COR-L47 (cell line): ENCODE measurements at regions not wholly inside any gene's neighbourhood (a gene's known extent, or its start where the extent isn't known, plus 50 kb on each side); places are given as distances from the start of the nearest gene placed in this dataset.

Source experiments
- DNase-seq: peaks from one replicate; lab custom pipeline; 2025; lab: John Stamatoyannopoulos, UW

DNA sequence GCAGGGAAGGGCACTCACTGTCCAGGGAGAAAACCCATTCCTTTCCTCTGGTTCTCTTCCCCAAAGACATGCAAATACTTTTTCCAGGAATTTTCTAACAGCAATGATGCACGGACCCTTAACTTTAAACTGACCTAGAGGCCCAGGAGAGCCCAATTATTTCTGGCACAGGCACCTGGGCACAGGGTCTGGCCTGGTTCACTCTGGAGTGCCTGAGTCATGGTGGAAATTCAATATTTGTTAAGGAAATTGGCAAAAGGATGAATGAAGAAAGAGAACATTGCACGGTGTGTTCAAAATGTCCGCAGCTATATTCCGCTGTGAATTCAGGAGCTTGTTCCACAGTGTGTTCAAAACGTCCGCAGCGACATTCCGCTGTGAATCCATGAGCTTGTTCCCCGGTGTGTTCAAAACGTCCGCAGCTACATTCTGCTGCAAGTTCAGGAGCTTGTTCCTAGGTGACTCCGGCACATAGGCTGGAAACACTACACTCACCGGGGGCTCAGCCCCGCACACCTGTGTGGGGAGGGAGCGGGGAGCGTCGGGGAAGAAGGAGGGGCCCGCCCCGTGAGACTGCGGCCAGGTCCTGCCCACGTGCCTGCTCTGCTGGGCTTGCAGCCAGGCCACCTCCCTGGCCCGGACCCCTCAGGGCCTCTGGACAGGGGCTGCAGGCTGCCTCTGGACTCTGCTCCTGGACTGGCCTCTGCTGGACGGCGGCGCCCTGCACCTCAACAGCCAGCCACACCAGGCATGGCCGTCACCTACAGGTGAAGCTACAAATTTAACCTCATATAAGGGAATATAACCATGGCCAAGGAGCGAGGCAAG is 72.0 kb upstream of the FAM20C start:
- no peak for DNase-seq

DNA sequence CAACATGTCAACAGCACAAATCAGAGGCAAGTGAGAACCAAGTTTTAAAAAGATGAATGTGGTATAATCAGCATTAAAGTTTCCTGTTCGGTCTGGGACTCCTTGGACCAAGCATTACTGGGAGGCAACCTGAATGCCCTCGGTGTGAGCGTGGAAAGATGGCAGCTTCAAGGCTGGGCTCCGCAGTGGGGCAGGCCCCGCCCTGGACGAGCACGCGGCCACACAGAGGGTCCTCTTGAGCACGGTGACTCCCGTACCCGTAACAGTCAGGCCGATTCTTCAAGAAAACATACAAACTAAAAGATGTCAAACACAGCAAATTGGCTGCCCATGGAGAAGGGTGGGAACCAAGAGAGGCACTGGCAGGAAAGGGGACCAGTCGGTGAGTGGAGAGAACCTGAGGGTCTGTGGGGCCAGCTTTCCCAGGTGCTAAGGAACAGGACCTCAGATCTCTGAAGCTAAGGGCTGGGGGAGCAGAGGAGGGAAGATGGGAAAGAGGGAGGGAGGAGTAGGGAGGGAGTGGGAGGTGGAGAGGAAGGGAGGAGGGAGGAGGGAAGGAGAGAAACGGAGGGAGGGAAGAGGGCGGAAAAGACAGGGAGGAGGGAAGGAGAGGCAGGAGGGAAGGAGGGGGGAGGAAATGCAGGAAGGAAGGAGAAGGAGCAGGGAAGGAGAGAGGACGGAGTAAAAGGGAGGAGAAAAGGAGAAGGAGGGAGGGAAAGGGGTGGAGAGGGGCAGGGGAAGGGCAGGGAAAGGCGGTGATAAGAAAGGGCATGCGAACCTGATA is 71.2 kb upstream of the FAM20C start:
- no peak for DNase-seq

DNA sequence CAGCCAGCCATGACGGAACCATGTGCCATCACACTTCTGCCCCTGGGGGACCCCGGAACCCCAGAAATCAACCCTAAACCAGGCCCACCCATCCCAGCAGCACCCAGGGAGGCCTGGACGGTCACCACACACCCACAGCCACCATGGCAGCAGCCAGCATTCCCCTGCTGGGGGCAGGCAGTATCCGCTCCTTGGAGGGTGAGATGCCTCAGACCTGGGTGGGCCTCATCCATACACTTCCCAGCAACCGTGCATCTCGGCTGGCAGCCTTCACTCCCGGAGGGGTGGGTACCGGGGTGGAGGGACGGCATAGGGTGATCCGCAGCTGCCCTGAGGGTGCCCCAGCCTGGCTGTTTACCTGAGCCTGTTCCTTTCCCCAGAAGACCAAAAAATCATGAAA is 69.1 kb upstream of the FAM20C start:
- no peak for DNase-seq

DNA sequence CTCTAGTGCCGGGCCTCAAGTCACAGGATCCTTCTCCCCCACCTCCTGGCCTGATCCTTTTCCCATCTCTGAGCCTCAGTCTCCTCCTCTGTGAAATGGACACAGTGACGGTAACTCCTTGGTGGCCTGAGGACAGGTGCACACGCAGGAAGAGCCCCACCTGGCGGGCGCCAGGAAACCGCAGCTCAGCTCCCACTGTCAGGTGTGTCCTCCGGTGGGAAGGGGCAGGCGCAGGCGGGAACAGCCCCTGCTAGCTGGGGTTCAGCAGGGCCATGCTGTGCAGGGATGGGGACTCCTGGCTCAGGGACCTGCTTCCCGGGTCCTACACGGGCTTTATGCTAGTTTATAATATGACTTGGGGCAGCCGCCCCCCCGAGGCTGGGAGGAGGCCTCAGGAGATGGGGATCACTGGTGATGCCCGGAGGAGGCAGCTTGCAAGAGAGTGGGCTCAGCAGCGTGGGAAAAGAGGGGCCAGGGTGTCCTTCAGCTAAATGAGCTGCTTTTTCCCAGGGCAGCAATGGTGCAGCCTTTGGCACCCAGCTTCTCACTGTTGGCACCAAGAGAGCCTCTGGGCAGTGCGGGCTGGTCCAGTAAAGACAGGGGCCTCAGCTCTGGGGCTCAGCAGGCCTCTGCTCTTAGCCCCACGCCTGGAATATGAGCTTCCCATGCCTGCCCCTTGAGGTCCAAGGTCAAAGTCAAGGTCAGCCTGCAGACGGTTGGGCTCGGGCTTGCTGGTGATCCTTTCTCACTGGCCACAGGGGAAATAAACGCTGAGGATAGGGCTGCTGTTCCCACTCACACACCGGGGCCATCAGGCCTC is 68.0 kb upstream of the FAM20C start:
- DNase-seq = no peak

DNA sequence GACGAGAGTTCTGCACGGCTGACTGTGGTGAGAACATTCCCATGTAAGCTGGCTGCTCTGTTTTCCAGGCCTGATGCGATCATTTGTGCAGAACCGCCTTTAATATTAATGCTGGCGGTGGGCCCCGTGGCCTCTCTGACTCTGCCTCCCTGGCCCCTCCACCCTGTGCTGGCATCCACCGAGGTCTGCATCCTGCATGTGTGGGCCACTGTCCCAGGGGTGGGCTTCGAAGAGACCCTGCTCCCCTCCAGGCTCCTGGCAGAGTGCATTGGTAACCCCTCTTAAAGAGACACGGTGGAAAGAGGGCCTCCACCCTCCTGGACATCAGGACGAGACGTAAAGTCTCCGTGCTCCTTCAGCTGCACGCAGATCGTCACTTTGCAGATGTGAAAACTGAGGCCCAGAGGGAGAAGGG is 67.3 kb upstream of the FAM20C start:
- no peak for DNase-seq

DNA sequence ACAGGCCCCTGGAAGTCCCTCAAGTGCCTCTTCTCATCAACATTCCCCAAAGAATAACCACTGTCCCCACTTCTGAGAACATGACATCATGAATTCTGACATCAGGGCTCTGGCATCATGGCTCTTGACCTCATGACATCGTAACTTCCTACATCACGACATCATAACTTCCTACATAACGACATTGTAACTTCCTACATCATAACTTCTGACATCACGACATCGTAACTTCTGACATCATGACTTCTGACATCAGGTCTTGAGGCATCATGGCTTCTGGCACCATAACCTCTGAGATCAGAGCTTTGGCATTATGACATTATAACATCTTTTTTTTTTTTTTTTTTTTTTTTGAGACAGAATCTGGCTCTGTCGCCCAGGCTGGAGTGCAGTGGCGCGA is 66.7 kb upstream of the FAM20C start:
- no peak for DNase-seq

DNA sequence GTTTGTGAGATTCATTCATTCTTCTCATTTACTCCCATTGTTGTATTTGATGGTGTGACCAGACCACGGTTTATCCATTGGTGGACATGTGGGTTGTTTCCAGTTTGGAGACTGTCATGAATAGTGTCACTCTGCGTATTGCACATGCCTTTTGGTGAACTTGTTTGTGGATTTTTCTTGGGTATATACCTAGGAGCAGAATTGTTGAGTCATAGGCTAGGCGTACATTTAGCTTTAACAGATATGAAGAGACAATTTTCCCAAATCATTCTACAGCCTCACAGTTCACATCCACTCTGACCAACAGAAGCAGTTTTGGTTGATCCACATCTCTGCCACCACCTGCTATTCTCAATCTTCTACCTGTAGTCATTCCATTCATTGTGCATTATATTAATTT is 66.0 kb upstream of the FAM20C start:
- no peak for DNase-seq

DNA sequence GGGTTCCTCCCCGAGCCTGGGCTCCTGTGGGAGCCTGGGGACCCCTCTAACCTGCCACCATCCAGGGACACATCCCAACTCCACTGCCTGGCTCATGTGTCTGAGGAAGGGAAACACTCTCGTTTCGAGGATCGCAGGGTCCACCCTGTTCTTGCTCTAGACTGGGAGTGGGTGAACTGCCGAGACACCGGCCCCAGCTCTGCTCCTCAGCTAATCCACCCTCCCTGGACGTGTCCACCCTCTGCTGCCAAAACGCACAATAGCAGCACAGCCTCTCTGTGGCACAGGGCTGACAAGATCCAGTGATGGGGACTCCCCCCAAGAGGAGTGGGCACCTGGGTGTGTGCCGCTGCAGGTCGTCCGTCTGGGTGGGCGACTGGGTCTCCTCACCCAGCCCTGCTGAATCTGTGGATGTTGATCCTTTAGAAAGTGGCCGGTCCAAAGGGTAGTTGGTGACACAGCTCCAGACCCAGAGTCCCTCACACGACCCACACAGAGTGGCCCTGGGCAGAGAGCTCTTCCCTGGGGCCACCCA is 65.2 kb upstream of the FAM20C start:
- DNase-seq = no peak

DNA sequence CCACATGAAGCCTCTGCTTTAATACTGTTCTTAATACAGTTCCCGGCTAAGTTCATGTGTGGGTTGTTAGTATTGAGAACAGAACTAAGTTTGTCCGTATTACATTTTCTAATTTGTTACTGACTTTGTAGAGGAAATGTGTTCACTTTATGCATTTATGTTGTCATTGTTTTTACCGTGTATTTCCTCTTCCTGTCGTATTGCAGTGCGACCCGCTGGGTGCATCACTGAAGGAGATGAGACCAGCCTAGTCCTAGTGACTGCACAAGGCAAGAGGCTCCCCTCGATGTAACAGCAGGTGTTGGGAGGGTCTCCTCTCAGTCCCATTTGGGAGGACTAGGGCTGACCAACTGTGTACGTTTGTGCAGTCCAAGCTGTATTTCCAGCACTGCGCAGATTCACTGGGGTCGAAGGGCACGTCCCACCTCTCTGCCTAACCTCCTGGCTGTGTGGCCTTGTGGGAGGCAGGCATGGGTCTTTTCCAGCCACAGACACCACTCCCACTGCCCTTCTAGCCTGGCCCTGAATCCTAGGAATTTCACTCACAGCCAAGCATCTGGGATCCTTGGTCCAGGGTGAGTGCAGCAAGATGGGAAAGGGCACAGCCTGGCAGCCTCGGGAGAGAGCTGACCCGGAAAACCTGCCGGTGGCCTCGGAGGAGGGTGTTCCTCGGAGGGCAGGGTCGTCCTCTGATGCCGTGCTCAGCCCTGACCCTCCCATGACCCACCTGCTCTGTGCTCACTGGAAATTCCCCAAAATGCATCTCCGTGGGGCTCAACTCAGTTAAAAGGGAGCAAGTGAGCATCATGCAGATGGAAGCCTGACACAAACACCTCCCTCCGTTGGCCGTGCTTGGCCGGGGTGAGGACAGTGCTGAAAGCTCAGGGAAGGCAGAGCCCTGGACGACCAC is 63.9 kb upstream of the FAM20C start:
- no peak for DNase-seq

DNA sequence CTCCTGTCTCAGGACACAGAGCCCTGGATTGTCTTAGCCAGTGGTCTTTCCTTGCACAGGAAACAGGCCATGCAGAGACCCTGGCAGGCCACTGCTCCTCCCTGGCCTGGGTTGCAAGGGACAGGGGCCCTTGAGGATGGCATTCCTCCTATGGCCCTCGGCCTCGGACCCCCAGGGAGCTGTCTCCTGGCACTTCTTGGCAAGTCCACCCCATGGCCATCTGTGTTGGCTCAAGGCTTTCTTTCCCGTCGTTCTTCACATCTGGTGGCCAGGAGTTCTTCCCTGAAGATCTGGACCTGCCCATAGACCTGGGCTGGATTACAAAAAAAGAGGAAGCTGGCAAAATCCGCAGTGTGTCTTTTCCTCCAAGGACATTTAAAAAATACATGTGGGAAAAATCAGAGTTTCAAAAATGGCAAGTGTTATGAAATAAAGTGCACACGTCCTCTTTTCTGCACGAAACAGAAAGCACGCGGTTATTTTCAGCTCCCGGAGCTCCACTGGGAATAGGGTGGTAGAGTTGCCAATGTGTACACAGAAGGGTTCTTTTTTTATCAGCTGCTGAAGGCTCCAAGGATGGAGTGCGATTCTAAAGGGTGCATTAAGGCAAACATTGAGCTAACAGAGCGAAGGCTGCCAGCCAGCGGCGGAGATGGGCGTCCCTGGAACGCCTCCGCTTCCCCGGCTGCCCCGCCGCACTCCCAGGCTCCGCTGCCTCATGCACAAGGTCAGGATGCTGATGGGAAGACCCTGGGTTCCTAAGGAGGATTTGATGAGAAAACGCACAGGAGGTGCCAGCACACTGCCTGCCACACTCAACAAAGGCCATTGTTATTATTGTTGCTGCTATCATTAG is 62.8 kb upstream of the FAM20C start:
- no peak for DNase-seq

DNA sequence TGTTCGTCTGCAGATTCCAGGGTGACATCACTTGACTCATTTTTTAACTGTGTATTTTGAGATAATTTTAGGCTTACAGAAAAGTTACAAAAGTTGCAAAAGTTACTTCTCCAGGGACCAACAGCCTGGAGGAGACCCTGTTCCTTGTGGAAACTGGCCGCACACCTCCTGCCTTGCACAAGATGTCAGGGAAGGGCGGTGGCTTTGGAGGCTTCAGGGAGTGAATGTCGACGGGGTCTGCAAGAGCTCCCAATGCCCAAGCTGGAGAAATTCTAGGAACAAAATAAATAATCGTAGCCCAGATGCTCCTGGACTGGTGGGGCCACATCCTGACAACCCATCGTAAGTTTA is 62.2 kb upstream of the FAM20C start:
- DNase-seq = no peak

DNA sequence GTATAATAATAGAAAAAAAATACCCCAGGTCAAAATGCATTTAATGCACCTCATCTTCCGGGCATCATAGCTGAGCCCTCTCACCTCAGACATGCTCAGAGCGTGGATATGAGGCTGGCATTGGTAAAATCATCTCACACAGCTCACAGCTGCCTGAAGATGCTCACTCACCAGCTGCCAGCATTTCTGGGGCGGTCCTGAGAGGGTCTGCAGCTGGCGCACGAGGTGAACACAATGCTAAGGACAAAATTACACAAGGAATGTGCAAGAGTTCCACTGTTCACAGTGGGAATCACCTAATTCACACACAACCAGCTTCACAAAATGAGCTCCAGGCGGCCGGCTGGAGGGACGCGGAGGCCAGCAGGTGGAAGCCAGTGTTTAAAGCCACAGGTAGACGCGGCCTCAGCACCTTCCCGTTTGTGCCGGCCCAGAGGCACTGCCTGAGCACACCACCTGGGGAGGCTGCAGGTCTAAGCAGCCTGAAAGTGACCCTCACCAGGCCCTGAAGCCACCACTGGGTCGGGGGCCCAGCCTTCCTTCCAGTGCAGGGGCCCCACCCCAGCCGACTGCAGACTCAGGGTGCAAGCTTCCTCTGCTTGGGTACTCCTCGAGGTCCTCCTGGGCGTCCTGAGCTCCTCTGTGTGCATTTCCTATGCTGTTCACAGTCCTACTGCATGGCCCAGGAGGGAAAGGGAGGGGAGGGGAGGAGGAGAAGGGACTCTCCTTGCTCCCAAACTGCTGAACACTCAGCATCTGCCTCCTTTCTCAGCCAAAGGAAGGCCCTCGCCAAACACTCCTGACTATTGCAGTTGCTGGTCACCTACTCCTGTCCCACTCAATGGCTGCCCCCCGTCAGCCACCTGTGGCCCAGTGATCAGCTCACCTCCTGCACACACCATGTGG is 61.2 kb upstream of the FAM20C start:
- no peak for DNase-seq

DNA sequence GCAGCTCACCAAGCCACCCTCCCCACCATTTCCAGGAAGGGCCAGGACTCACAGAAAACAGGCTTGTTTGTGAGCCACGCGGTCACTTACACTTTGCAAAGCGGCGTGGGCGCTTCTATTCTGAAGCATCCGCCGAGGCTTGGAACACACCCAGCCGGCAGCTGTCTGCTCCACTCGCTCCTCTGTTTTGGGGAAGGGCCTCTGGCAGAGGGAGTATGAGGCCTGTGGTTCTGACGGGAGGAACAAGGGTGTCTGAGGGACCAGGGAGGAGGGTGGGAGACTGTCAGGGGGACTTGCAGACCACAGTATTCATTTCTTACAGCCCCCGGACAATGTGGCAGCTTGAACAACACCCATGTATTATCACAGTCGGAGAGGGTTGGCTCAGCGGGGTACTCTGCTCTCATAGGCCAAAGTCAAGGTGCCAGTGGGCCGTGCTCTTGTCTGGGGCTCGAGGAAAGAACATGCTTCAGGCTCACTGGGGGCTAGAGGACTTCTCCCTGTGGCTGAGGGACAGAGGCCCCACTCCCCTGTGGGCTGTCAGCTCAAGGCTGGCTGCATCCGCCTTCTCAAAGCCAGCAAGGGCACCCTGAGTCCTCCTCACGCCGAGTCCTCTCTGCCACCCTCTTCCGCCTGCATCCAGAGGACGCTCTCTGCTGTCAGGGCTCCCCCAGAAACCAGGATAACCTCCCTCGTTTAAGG is 60.4 kb upstream of the FAM20C start:
- no peak for DNase-seq

DNA sequence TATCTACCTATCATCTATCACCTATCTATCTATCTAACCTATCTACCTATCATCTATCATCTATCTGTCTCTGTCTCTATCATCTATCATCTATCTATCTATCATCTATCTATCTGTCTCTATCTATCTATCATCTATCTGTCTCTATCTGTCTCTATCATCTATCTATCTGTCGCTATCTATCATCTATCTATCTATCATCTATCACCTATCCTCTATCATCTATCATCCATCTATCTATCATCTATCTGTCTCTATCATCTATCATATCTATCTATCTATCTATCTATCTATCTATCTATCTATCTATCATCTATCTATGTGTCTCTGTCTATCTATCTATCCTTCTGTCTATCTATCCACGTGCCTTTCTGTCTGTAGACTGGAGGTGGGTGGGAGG is 59.5 kb upstream of the FAM20C start:
- DNase-seq = no peak

DNA sequence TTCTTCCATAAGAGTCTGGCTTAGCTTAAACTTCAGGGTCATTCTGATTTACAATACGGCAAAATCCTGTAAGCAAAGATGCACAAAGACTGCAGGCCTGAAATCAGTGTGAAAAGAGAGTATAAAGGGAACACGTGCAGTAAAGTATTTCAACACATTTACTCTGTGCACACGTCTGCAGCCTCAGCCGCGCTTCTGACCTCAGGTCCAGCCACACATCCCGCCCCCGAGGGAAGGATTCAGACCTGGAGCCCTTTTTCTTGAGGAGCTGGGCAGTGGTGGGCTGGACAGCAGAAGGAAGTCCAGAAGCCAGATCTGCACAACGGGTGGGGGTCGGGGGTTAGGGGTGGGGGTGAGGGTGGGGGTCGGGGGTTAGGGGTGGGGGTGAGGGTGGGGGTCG is 58.9 kb upstream of the FAM20C start:
- DNase-seq = no peak

DNA sequence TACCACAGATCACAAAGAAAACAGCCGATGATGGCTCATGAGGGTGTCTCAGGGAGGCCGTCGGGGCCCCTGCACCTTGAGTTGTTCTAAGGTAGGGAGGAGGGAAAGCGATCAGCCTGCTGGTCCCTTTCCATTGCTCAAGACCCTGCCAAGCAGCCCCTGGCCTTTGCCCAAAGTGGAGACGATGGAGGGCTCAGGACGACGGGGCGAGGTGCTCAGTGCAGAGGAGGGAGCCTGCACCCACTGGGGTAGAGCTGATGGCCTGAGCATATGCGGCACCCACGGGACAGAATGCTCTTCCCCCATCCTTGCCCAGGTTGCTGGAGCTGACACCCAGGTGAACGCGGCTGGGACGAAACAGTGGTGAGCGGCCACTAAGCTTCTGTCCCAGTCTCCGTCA is 58.3 kb upstream of the FAM20C start:
- DNase-seq = no peak

DNA sequence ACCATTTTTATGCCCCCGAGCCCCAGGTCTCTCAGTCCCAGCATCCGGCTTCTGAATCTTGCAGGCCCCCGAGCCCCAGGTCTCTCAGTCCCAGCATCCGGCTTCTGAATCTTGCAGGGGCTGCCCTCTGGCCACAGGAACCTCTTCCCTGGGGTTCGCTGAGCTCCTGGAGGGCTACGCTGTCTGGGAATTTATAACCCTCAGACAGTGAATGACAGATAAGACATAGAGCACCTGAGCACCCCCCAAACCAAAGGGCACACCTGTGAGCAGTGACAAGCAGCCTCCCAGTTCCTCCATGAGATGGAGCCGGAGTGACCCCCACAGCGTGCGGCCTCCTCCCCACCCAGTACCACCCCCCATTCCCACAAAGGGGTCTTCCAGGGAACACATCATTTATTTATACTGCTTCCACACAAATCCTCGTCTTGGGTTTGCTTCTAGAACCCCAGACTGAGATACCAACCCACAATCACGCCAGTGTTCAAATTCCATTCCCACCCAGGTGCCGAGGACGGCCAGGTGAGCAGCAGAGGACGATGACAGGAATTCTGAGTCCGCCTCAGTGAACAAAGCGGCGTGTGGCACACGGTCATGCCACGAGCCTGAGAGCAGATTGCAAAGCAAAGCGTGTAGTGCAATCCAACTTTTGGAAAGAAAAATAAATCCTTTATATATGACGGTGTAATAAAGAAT is 57.7 kb upstream of the FAM20C start:
- DNase-seq = no peak

DNA sequence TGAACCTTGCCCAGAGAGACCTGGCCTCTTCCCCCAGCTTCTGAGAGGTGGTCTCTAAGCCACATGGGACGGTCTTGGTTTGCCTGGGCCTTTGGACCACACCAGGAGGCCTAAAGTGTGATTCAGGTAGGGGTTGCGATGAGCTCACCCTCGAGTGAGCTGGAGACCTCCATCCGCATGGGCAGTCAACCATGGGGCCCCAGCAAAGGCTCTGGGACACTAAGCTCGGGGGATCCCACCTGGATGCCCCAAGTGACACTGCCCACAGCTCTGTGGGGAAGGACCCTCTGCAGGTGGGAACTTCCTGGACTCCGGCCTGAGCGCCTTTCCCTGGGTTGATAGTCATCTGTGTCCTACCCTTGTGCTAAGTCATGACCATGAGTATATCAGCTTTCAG is 57.1 kb upstream of the FAM20C start:
- DNase-seq = no peak
